ENCODE measurements at regions not wholly inside any gene's neighbourhood (a gene's known extent, or its start where the extent isn't known, plus 50 kb on each side); places are given as distances from the start of the nearest gene placed in this dataset.

DNA sequence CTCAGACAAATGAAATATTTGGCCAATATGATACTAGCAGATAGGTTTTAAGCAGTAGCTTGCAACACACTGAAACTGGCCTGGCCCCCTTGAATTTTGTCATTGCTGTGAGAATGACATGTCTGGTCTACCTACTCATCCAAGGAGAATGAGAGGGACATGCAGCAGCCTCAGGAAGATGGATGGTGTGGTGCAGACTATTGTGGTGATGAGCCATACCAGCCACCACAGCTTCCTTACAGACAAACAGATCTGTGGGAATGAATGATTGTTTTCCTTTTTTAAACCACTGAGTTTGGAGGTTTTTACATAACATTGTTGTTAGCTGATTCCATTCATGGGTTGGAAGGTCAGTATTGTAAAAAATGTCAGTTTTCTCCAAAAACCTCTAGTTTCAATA, 133.7 kb upstream of the POU1F1 start:
- TF ChIP-seq POLR2A (IDR thresholded peaks at IDR 0.05) (no peak), CTCF (IDR thresholded peaks at IDR 0.05) (no peak)
